ENCODE measurements at regions not wholly inside any gene's neighbourhood (a gene's known extent, or its start where the extent isn't known, plus 50 kb on each side); places are given as distances from the start of the nearest gene placed in this dataset.

DNA sequence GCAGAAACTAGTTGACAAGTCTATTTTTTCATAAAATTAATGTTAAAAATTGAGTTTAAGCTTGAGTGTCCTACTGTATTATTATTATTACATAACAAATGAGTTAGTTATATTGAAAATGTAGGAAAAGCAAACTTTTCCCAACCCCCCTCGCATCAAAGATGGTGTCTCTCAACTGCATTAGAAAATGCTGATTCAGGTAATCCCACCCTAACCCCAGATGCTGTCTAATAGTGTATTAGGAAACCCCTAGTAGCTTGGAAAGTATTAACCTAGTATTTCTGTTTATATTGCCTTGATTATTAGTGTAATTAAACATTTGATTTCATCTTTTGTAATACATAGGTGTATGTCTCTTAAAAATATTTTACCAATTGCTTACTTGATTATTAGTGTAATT lies 1120.3 kb downstream of the MRPL39 start:
- TF ChIP-seq CTCF (IDR thresholded peaks at IDR 0.05) (no peak), POLR2A (IDR thresholded peaks at IDR 0.05) (no peak)

Measured in transverse colon (tissue), 3 donors.